COLO668 (cell line): ENCODE measurements at regions not wholly inside any gene's neighbourhood (a gene's known extent, or its start where the extent isn't known, plus 50 kb on each side); places are given as distances from the start of the nearest gene placed in this dataset.

ENCODE experiments used
- DNase-seq: peaks from one replicate; lab custom pipeline; 2025; ENCODE audit not compliant: unreplicated experiment; lab: John Stamatoyannopoulos, UW

- DNase-seq = no peak
These were observed 78.5 kb upstream of the CLCN4 start for GRCh38 chrX:10078266-10078665.

- DNase-seq = no peak
These were observed 77.5 kb upstream of the CLCN4 start for GRCh38 chrX:10079231-10079630.

- DNase-seq = no peak
These were observed 73.0 kb upstream of the CLCN4 start for GRCh38 chrX:10083809-10084208.

- no peak for DNase-seq
These were observed 71.6 kb upstream of the CLCN4 start for GRCh38 chrX:10085223-10085622.

- DNase-seq = no peak
These were observed 70.1 kb upstream of the CLCN4 start for GRCh38 chrX:10086676-10087075.

GRCh38 chrX:10087391-10087790, 69.4 kb upstream of the CLCN4 start:
- DNase-seq = no peak

- DNase-seq = no peak
These were observed 67.4 kb upstream of the CLCN4 start for GRCh38 chrX:10089378-10089795.

- no peak for DNase-seq
These were observed 66.5 kb upstream of the CLCN4 start for GRCh38 chrX:10090319-10090718.

- DNase-seq = no peak
These were observed 61.5 kb upstream of the CLCN4 start for GRCh38 chrX:10095246-10095645.

GRCh38 chrX:10095698-10096432, 60.9 kb upstream of the CLCN4 start:
- no peak for DNase-seq

GRCh38 chrX:10098270-10098713, 58.5 kb upstream of the CLCN4 start:
- no peak for DNase-seq

GRCh38 chrX:10099411-10099810, 57.4 kb upstream of the CLCN4 start:
- DNase-seq = no peak

- DNase-seq = peak; percentile 10
These were observed 55.5 kb upstream of the CLCN4 start for GRCh38 chrX:10101269-10101668.

GRCh38 chrX:10102046-10102704, 54.6 kb upstream of the CLCN4 start:
- DNase-seq = no peak

GRCh38 chrX:10103023-10103422, 53.8 kb upstream of the CLCN4 start:
- DNase-seq = peak; percentile 4

- no peak for DNase-seq
These were observed 51.7 kb upstream of the CLCN4 start for GRCh38 chrX:10104958-10105658.

GRCh38 chrX:10106806-10107205, 50.0 kb upstream of the CLCN4 start:
- no peak for DNase-seq
